HFF-Myc (cell line): ENCODE measurements at regions not wholly inside any gene's neighbourhood (a gene's known extent, or its start where the extent isn't known, plus 50 kb on each side); places are given as distances from the start of the nearest gene placed in this dataset.

ENCODE experiments used
- DNase-seq: peaks from one replicate; pipeline ENCODE4 v3.0.0-alpha.2; 2011; ENCODE audit warnings: low read depth; ENCODE audit errors: extremely low read depth
- H3K4me3 ChIP-seq: replicated peaks from 2 replicates; pipeline ENCODE4 v1.5.1; 2011; ENCODE audit warnings: low read depth, mild to moderate bottlenecking, control low read depth, low read length
- TF ChIP-seq, protein P1 (sequence below): IDR thresholded peaks from 2 replicates; pipeline ENCODE4 v1.5.1; 2012; ENCODE audit warnings: mild to moderate bottlenecking, low read depth, low read length, control low read depth; ENCODE audit errors: missing control alignments

DNA sequence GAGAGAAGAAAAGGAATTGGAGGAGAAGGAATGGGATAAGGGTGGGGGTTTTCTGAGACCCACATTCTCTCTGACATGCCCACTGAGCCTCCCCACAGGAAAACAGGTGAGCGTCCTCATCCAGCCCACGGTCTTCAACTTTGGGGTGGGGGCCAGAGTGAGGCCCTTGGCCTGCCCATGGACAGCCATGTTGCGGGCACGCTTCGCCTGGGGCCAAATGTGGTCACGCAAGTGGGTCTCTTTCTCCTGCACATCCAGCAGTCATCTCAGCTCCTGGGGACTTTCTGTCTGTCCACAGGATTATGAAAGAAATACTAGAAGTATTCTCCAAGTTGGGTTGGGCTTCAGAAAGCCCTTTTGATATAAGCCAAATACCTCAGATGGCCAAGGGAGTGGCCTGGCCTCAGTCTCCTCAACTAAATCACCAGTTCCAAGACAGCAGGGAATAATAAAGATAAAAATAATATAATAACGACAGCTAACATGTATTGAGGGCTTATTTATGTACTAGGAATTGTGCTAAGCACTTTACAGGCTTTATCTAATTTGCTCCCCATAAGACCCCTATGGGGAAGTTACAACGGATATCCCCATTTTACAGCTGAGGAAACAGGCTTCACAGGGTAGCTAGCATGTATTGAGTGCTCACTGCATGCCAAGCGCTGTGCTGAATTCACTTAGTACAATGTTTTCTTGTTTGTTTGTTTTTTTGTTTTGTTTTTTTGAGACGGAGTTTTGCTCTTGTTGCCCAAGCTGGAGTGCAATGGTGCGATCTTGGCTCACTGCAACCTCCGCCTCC, 57.2 kb upstream of the LBX1 start:
- DNase-seq: no peak
- TF ChIP-seq, protein P1, sequence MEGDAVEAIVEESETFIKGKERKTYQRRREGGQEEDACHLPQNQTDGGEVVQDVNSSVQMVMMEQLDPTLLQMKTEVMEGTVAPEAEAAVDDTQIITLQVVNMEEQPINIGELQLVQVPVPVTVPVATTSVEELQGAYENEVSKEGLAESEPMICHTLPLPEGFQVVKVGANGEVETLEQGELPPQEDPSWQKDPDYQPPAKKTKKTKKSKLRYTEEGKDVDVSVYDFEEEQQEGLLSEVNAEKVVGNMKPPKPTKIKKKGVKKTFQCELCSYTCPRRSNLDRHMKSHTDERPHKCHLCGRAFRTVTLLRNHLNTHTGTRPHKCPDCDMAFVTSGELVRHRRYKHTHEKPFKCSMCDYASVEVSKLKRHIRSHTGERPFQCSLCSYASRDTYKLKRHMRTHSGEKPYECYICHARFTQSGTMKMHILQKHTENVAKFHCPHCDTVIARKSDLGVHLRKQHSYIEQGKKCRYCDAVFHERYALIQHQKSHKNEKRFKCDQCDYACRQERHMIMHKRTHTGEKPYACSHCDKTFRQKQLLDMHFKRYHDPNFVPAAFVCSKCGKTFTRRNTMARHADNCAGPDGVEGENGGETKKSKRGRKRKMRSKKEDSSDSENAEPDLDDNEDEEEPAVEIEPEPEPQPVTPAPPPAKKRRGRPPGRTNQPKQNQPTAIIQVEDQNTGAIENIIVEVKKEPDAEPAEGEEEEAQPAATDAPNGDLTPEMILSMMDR: no peak
- H3K4me3 ChIP-seq: no peak overlapping the region

DNA sequence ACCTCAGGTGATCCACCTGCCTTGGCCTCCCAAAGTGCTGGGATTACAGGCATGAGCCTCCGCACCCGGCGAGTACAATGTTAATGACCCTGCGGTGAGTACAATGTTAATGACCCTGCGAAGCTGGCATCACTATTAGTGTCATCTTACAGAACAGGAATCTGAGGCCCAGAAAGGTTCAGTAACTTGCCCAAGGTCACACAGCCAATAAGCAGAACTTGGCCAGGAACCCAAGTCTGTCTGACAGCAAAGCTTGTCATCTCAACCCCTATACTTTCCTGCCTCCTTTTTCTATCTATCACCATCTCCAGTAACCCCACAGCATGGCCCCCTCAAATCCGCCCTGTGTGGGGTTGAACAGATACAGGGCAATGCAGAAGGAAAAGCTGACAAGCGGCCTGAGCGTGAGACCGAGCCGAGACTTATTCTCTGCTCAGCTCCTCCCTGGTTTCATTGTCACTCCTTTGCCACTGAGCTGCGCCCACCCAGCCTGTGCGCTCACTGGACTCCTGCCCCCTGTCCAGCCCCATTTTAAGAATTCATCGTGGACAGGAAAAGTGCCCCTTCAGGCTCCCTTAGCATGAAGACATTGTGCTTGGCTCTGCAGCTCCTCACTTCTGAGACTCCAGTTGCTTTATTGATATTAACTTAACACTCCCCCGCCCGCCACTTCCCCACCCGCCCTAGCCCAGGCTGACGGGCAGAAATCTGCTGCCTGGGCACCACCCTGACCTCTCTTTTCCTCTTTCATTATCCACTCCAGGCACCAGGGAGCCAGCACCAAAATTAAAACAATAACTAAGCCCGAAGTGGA, 58.1 kb upstream of the LBX1 start:
- TF ChIP-seq, protein P1: no peak

DNA sequence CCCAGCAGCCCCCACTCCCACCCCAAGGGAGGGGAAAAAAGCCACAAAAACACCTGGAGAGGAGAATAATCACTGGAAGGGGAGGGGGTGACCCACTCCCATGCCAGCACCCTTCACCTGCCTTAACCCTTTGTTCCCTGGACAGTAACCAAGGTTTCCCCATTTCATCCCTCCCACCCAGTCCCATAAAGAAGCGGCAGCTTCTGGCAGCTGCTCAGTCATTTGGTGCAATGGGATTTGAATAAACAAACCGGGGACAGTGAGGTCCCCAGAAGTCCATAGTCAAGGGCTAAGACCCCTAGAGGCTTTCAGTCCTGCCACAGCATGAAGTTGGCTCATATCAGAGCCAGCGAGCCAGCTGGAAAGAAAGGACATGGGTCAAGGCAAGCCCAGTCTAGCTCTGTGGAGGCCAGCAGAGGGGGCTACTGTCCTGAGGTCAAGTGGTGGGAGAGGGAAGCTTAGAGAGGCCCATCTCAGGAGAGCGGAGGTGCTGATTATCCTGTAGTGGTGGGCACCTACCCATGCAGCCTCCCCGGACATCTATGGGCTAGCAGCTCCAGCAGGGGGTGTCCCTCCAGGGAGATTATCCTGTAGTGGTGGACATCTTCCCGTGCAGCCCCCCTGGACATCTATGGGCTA, 58.9 kb upstream of the LBX1 start:
- TF ChIP-seq, protein P1: peak; percentile 47
- H3K4me3 ChIP-seq: no peak overlapping the region
- DNase-seq: no peak

More for the DNA sequence above, 58.1 kb upstream of the LBX1 start:
- DNase-seq: no peak
- H3K4me3 ChIP-seq: no peak overlapping the region

DNA sequence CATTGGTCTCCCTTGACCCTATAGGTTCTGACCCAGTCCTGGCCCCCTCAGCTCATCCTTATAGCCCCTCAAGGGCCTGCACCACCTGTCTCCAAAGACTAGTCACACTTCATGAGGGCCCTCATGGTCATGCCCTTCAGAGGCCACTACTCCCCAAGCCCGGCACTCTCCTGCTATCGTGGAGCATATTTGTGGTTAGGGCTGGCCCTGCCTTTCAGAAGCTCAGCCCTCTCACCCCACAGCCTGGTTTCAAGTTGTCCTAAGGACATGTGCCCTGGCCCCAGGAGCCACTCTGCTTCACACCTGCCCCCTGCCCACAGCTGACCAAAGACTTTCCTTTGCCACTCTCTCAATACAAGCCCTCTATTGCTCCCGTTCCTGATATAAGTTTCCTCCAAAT, 60.3 kb upstream of the LBX1 start:
- DNase-seq: no peak
- TF ChIP-seq, protein P1: no peak

DNA sequence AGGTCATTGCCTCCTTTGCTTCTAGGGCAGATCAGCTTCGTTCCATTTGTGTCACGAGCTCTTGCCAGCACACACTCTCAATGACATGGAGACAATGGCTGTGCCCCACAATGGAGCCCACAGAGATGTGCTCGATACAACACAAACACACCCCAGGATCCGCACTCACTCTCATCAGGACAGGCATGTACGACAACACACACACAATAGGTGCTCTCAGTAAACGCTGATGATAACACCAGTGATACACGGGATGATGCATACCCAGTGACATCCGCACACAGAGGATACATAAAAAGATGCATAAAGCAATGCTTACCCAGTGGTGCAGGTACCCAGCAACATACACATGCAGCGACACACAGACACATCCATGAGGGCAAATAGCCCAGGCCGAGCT, 61.2 kb upstream of the LBX1 start:
- TF ChIP-seq, protein P1: no peak
- no peak for DNase-seq
- H3K4me3 ChIP-seq: no peak overlapping the region

More for the DNA sequence above, 60.3 kb upstream of the LBX1 start:
- H3K4me3 ChIP-seq: no peak overlapping the region

DNA sequence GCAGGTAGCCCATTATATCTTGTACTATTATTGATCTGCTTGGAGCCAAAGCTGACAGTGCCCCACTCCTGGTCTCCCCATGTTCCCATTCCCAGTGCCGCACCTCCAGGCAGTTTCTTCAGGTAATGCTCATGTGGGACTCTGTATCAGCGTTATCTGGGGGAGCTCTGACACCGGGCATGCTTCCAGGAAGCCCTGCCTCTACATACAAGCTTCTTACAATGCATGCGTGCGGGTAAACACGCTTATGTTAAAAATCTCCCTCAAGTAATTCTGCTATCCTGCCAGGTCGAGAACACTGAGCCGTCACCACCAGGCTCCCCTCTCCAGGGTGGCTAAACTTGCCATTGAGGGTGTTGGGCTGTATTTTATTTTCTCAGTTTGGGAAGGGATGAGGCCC, 61.6 kb upstream of the LBX1 start:
- no peak overlapping the region for H3K4me3 ChIP-seq
- TF ChIP-seq, protein P1: no peak
- DNase-seq: no peak
